Stomach (tissue), 8 donors: ENCODE measurements at regions not wholly inside any gene's neighbourhood (a gene's known extent, or its start where the extent isn't known, plus 50 kb on each side); places are given as distances from the start of the nearest gene placed in this dataset.

Source experiments
- DNase-seq, 2 donors: peaks; one replicate each; pipeline versions ENCODE4 v3.0.0 to v3.0.0-alpha.2; 2013 to 2019
- H3K27ac ChIP-seq, 5 donors: fragments of 200-600 bp in 4 of 5; sonication (generic) in 4 of 5; one replicate each; pipeline ENCODE4 v1.5.1; 2013 to 2019; ENCODE audit warnings: mild to moderate bottlenecking in 1 of 5, moderate library complexity in 1 of 5
- H3K27me3 ChIP-seq, 3 donors: fragments of 200-600 bp; sonication (generic); one replicate each; pipeline ENCODE4 v1.5.1; 2017 to 2019; ENCODE audit warnings: mixed run types in 1 of 3
- H3K36me3 ChIP-seq, 4 donors: fragments of 200-600 bp; sonication (generic); 1 replicate in 3 of 4; 2 replicates in 1 of 4; pipeline ENCODE4 v1.5.1; 2016 to 2019
- H3K4me1 ChIP-seq, 4 donors: fragments of 200-600 bp; sonication (generic); one replicate each; pipeline ENCODE4 v1.5.1; 2016 to 2019
- H3K4me3 ChIP-seq, 4 donors: fragments of 200-600 bp; sonication (generic) in 3 of 4; one replicate each; pipeline ENCODE4 v1.5.1; 2016 to 2019; ENCODE audit warnings: mild to moderate bottlenecking in 1 of 4
- H3K9me3 ChIP-seq, 4 donors: fragments of 200-600 bp; sonication (generic); one replicate each; pipeline ENCODE4 v1.5.1; 2016 to 2019
- EP300 ChIP-seq: sonication (generic); formaldehyde crosslinking; IDR thresholded peaks from one replicate; pipeline ENCODE4 v1.6.1; 2017; ENCODE audit warnings: antibody characterized with exemption
- POLR2A ChIP-seq, 4 donors: fragments of 450-650 bp; IDR thresholded peaks; one replicate each; pipeline ENCODE4 v1.6.1; 2016; ENCODE audit warnings: antibody characterized with exemption in 4 of 4, control low read depth in 2 of 4, mild to moderate bottlenecking in 1 of 4, moderate library complexity in 1 of 4
- POLR2AphosphoS5 ChIP-seq, 3 donors: sonication (generic); formaldehyde crosslinking; IDR thresholded peaks; one replicate each; pipeline ENCODE4 v1.6.1; 2016; ENCODE audit warnings: antibody characterized with exemption in 3 of 3
- WGBS, 5 donors: extraction: QIAGEN DNeasy Blood & Tissue Kit in 3 of 5; methylation state at CpG; one replicate each; pipeline versions ENCODE4 v1.1.5 to v1.1.7; 2013 to 2018; 5-methylcytosine and 5-hydroxymethylcytosine counted together
- intact Hi-C: fragments of 100-400 bp; cut with DNase I; formaldehyde crosslinking; loops from one replicate; pipeline ENCODE4 v1.15.1; 2023; ENCODE audit warnings: low total_unique reads
- TF ChIP-seq, protein P1 (sequence below), 7 experiments: fragments of 450-650 bp in 4 of 7; fragments of 200-600 bp in 3 of 7; sonication (generic) in 3 of 7; IDR thresholded peaks; one replicate each; pipeline ENCODE4 v1.5.1; 2016 to 2019; ENCODE audit warnings: antibody characterized with exemption in 7 of 7, control low read depth in 2 of 7, mild to moderate bottlenecking in 1 of 7
- donor health status: healthy with polysubstance abuse.
- donor health status: Bipolar disorder and iron deficiency.
- donor health status: healthy.

- intact Hi-C loops, result no loop called here
- Histone ChIP-seq H3K27ac (peak overlapping the region in 3 of 5 donors; percentile 33 to 67 (median 39)), H3K4me3 (no peak overlapping the region), H3K36me3 (no peaks in the 10 kb centered on the region), H3K4me1 (peaks cover 0 to 13% (median 0%) of the 10 kb centered on the region in 4 donors), H3K27me3 (no peaks in the 10 kb centered on the region), H3K9me3 (no peaks in the 10 kb centered on the region)
- TF ChIP-seq POLR2A (IDR thresholded peaks at IDR 0.05) (no peak), POLR2AphosphoS5 (IDR thresholded peaks at IDR 0.05) (no peak), EP300 (no peak)
- TF ChIP-seq, protein P1, sequence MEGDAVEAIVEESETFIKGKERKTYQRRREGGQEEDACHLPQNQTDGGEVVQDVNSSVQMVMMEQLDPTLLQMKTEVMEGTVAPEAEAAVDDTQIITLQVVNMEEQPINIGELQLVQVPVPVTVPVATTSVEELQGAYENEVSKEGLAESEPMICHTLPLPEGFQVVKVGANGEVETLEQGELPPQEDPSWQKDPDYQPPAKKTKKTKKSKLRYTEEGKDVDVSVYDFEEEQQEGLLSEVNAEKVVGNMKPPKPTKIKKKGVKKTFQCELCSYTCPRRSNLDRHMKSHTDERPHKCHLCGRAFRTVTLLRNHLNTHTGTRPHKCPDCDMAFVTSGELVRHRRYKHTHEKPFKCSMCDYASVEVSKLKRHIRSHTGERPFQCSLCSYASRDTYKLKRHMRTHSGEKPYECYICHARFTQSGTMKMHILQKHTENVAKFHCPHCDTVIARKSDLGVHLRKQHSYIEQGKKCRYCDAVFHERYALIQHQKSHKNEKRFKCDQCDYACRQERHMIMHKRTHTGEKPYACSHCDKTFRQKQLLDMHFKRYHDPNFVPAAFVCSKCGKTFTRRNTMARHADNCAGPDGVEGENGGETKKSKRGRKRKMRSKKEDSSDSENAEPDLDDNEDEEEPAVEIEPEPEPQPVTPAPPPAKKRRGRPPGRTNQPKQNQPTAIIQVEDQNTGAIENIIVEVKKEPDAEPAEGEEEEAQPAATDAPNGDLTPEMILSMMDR (IDR thresholded peaks at IDR 0.05), result no peak
- DNase-seq, result peak in 1 of 2 donors; percentile 35
- 74 to 90% (median 80%) methylated on average over 2 of the region's 2 CpGs for WGBS, 5 donors
These were observed 240.3 kb downstream of the VAPA start for GRCh38 chr18:10153924-10154752.

DNA sequence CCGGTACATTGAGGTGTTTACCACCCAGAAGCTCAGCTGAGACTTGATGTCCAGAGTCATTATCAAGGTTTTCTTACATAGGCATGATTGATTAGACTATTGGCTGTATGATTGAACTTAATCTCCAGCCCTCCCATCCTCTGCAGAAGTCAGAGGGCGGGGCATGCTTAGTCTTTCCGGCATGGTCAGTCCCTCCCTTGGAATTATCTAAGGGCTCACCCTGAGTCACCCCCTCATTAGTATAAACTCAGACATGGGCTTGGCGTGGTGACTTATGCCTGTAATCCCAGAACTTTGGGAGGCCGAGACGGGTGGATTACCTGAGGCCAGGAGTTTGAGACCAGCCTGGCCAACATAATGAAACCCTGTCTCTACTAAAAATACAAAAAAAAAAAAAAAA is 243.9 kb downstream of the VAPA start:
- Histone ChIP-seq H3K27ac (no peak overlapping the region), H3K36me3 (no peaks in the 10 kb centered on the region), H3K9me3 (no peaks in the 10 kb centered on the region), H3K4me3 (no peak overlapping the region), H3K4me1 (peaks cover 0 to 13% (median 0%) of the 10 kb centered on the region in 4 donors), H3K27me3 (no peaks in the 10 kb centered on the region)
- intact Hi-C loops, result no loop called here
- WGBS, 5 donors, result 86 to 91% (median 86%) methylated on average over 6 of the region's 6 CpGs
- TF ChIP-seq POLR2AphosphoS5 (IDR thresholded peaks at IDR 0.05) (no peak), EP300 (no peak), POLR2A (IDR thresholded peaks at IDR 0.05) (no peak)
- TF ChIP-seq, protein P1 (IDR thresholded peaks at IDR 0.05), result no peak
- no peak for DNase-seq

GRCh38 chr18:10160251-10160650 is 246.4 kb downstream of the VAPA start:
- Histone ChIP-seq H3K36me3 (no peaks in the 10 kb centered on the region), H3K4me1 (no peaks in the 10 kb centered on the region), H3K27me3 (no peaks in the 10 kb centered on the region), H3K27ac (no peak overlapping the region), H3K4me3 (no peak overlapping the region), H3K9me3 (no peaks in the 10 kb centered on the region)
- intact Hi-C loops, result no loop called here
- no peak for TF ChIP-seq POLR2A (IDR thresholded peaks at IDR 0.05)
- no peak for TF ChIP-seq EP300
- no peak for TF ChIP-seq POLR2AphosphoS5 (IDR thresholded peaks at IDR 0.05)
- TF ChIP-seq, protein P1 (IDR thresholded peaks at IDR 0.05), result no peak
- WGBS, 5 donors, result 76 to 92% (median 87%) methylated on average over 10 of the region's 10 CpGs
- DNase-seq, result no peak

DNA sequence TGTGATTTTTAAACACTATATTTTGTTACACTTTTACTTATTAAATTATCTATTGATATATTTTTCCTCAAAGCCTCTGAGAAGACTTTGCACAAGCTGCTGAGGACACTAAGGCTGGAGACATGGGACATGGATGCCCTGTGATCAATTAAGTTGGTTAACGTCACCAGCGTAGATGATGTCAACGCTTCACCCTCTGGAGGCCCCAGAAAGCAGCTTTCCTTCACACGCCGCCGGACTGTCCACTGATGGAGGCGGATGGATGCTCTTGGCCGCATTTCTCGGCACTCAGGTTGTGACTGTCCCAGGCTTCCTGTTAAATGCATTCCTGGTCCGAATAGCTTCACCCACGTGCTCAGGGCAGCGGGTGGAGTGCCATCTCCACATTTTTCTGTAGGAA is 247.5 kb downstream of the VAPA start:
- no peak overlapping the region for H3K4me3 ChIP-seq
- no peak overlapping the region for H3K27ac ChIP-seq
- no peaks in the 10 kb centered on the region for H3K4me1 ChIP-seq
- no peaks in the 10 kb centered on the region for H3K27me3 ChIP-seq
- intact Hi-C loops, result no loop called here
- no peaks in the 10 kb centered on the region for H3K36me3 ChIP-seq
- DNase-seq, result no peak
- no peak for TF ChIP-seq EP300
- TF ChIP-seq, protein P1 (IDR thresholded peaks at IDR 0.05), result no peak
- TF ChIP-seq POLR2A (IDR thresholded peaks at IDR 0.05), result no peak
- no peak for TF ChIP-seq POLR2AphosphoS5 (IDR thresholded peaks at IDR 0.05)
- no peaks in the 10 kb centered on the region for H3K9me3 ChIP-seq
- WGBS, 5 donors, result 91 to 96% (median 95%) methylated on average over 11 to 12 of the region's 12 CpGs
